ENCODE measurements at regions not wholly inside any gene's neighbourhood (a gene's known extent, or its start where the extent isn't known, plus 50 kb on each side); places are given as distances from the start of the nearest gene placed in this dataset.
"Not testable (repeated sequence)": the region's sequence is repeated elsewhere in the genome, so short reads cannot be mapped to it uniquely, and the experiment has no call there.

- no peaks in the 10 kb centered on the region for H3K4me1 ChIP-seq (ENCODE audit: control insufficient read depth, insufficient read depth, low read length)
- H3K9ac ChIP-seq (ENCODE audit: low read depth, low read length): no peak overlapping the region
- H3K27me3 ChIP-seq (ENCODE audit: control insufficient read depth, insufficient read depth, low read length): no peaks in the 10 kb centered on the region
- H3K27ac ChIP-seq (ENCODE audit: low read depth, low read length): no peak overlapping the region
- peaks cover 37% of the 10 kb centered on the region for H3K36me3 ChIP-seq (ENCODE audit: control insufficient read depth, insufficient read depth, low read length)
- no peak overlapping the region for H3K4me3 ChIP-seq (ENCODE audit: low read depth, low read length)
- H3K9me3 ChIP-seq (ENCODE audit: control insufficient read depth, insufficient read depth, low read length): no peaks in the 10 kb centered on the region
Observed at GRCh38 chr6:144477856-144478255, 192.7 kb downstream of the UTRN start.

- no peak overlapping the region for H3K27ac ChIP-seq (ENCODE audit: low read depth, low read length)
- H3K9me3 ChIP-seq (ENCODE audit: control insufficient read depth, insufficient read depth, low read length): no peaks in the 10 kb centered on the region
- H3K9ac ChIP-seq (ENCODE audit: low read depth, low read length): no peak overlapping the region
- H3K36me3 ChIP-seq (ENCODE audit: control insufficient read depth, insufficient read depth, low read length): peaks cover 39% of the 10 kb centered on the region
- no peaks in the 10 kb centered on the region for H3K27me3 ChIP-seq (ENCODE audit: control insufficient read depth, insufficient read depth, low read length)
- no peak overlapping the region for H3K4me3 ChIP-seq (ENCODE audit: low read depth, low read length)
- no peaks in the 10 kb centered on the region for H3K4me1 ChIP-seq (ENCODE audit: control insufficient read depth, insufficient read depth, low read length)
Observed at GRCh38 chr6:144478483-144478882, 193.3 kb downstream of the UTRN start.

- no peaks in the 10 kb centered on the region for H3K9me3 ChIP-seq (ENCODE audit: control insufficient read depth, insufficient read depth, low read length)
- no peak overlapping the region for H3K27ac ChIP-seq (ENCODE audit: low read depth, low read length)
- no peaks in the 10 kb centered on the region for H3K27me3 ChIP-seq (ENCODE audit: control insufficient read depth, insufficient read depth, low read length)
- H3K4me3 ChIP-seq (ENCODE audit: low read depth, low read length): no peak overlapping the region
- H3K36me3 ChIP-seq (ENCODE audit: control insufficient read depth, insufficient read depth, low read length): peaks cover 29% of the 10 kb centered on the region
- no peaks in the 10 kb centered on the region for H3K4me1 ChIP-seq (ENCODE audit: control insufficient read depth, insufficient read depth, low read length)
- no peak overlapping the region for H3K9ac ChIP-seq (ENCODE audit: low read depth, low read length)
Observed at GRCh38 chr6:144479991-144480390, 194.9 kb downstream of the UTRN start.

GRCh38 chr6:144480473-144480872 is 195.3 kb downstream of the UTRN start:
- peaks cover 30% of the 10 kb centered on the region for H3K36me3 ChIP-seq (ENCODE audit: control insufficient read depth, insufficient read depth, low read length)
- no peaks in the 10 kb centered on the region for H3K27me3 ChIP-seq (ENCODE audit: control insufficient read depth, insufficient read depth, low read length)
- no peaks in the 10 kb centered on the region for H3K9me3 ChIP-seq (ENCODE audit: control insufficient read depth, insufficient read depth, low read length)
- no peak overlapping the region for H3K4me3 ChIP-seq (ENCODE audit: low read depth, low read length)
- no peak overlapping the region for H3K27ac ChIP-seq (ENCODE audit: low read depth, low read length)
- H3K9ac ChIP-seq (ENCODE audit: low read depth, low read length): no peak overlapping the region
- no peaks in the 10 kb centered on the region for H3K4me1 ChIP-seq (ENCODE audit: control insufficient read depth, insufficient read depth, low read length)

- H3K4me3 ChIP-seq (ENCODE audit: low read depth, low read length): no peak overlapping the region
- H3K27me3 ChIP-seq (ENCODE audit: control insufficient read depth, insufficient read depth, low read length): no peaks in the 10 kb centered on the region
- H3K9ac ChIP-seq (ENCODE audit: low read depth, low read length): no peak overlapping the region
- H3K27ac ChIP-seq (ENCODE audit: low read depth, low read length): no peak overlapping the region
- no peaks in the 10 kb centered on the region for H3K4me1 ChIP-seq (ENCODE audit: control insufficient read depth, insufficient read depth, low read length)
- H3K36me3 ChIP-seq (ENCODE audit: control insufficient read depth, insufficient read depth, low read length): peaks cover 37% of the 10 kb centered on the region
- H3K9me3 ChIP-seq (ENCODE audit: control insufficient read depth, insufficient read depth, low read length): no peaks in the 10 kb centered on the region
Observed at GRCh38 chr6:144481527-144481926, 196.4 kb downstream of the UTRN start.

GRCh38 chr6:144482142-144482541 is 197.0 kb downstream of the UTRN start:
- Histone ChIP-seq H3K36me3 (ENCODE audit: control insufficient read depth, insufficient read depth, low read length) (peaks cover 39% of the 10 kb centered on the region), H3K9ac (ENCODE audit: low read depth, low read length) (no peak overlapping the region), H3K27me3 (ENCODE audit: control insufficient read depth, insufficient read depth, low read length) (no peaks in the 10 kb centered on the region), H3K9me3 (ENCODE audit: control insufficient read depth, insufficient read depth, low read length) (no peaks in the 10 kb centered on the region), H3K4me1 (ENCODE audit: control insufficient read depth, insufficient read depth, low read length) (no peaks in the 10 kb centered on the region), H3K27ac (ENCODE audit: low read depth, low read length) (no peak overlapping the region), H3K4me3 (ENCODE audit: low read depth, low read length) (no peak overlapping the region)

GRCh38 chr6:144485531-144485930 is 200.4 kb downstream of the UTRN start:
- Histone ChIP-seq H3K9me3 (ENCODE audit: control insufficient read depth, insufficient read depth, low read length) (no peaks in the 10 kb centered on the region), H3K27me3 (ENCODE audit: control insufficient read depth, insufficient read depth, low read length) (no peaks in the 10 kb centered on the region), H3K4me3 (ENCODE audit: low read depth, low read length) (no peak overlapping the region), H3K4me1 (ENCODE audit: control insufficient read depth, insufficient read depth, low read length) (no peaks in the 10 kb centered on the region), H3K27ac (ENCODE audit: low read depth, low read length) (no peak overlapping the region), H3K9ac (ENCODE audit: low read depth, low read length) (no peak overlapping the region), H3K36me3 (ENCODE audit: control insufficient read depth, insufficient read depth, low read length) (peaks cover 47% of the 10 kb centered on the region)

GRCh38 chr6:144488590-144488989 is 203.5 kb downstream of the UTRN start:
- no peak overlapping the region for H3K9ac ChIP-seq (ENCODE audit: low read depth, low read length)
- H3K27me3 ChIP-seq (ENCODE audit: control insufficient read depth, insufficient read depth, low read length): no peaks in the 10 kb centered on the region
- H3K36me3 ChIP-seq (ENCODE audit: control insufficient read depth, insufficient read depth, low read length): peaks cover 56% of the 10 kb centered on the region
- no peaks in the 10 kb centered on the region for H3K4me1 ChIP-seq (ENCODE audit: control insufficient read depth, insufficient read depth, low read length)
- H3K9me3 ChIP-seq (ENCODE audit: control insufficient read depth, insufficient read depth, low read length): no peaks in the 10 kb centered on the region
- no peak overlapping the region for H3K27ac ChIP-seq (ENCODE audit: low read depth, low read length)
- no peak overlapping the region for H3K4me3 ChIP-seq (ENCODE audit: low read depth, low read length)

- H3K4me1 ChIP-seq (ENCODE audit: control insufficient read depth, insufficient read depth, low read length): no peaks in the 10 kb centered on the region
- no peaks in the 10 kb centered on the region for H3K9me3 ChIP-seq (ENCODE audit: control insufficient read depth, insufficient read depth, low read length)
- no peak overlapping the region for H3K27ac ChIP-seq (ENCODE audit: low read depth, low read length)
- H3K36me3 ChIP-seq (ENCODE audit: control insufficient read depth, insufficient read depth, low read length): peaks cover 42% of the 10 kb centered on the region
- no peak overlapping the region for H3K9ac ChIP-seq (ENCODE audit: low read depth, low read length)
- H3K27me3 ChIP-seq (ENCODE audit: control insufficient read depth, insufficient read depth, low read length): no peaks in the 10 kb centered on the region
- no peak overlapping the region for H3K4me3 ChIP-seq (ENCODE audit: low read depth, low read length)
Observed at GRCh38 chr6:144493035-144493910, 208.1 kb downstream of the UTRN start.

GRCh38 chr6:144495076-144495475 is 209.9 kb downstream of the UTRN start:
- H3K27ac ChIP-seq (ENCODE audit: low read depth, low read length); H3K27me3 ChIP-seq (ENCODE audit: control insufficient read depth, insufficient read depth, low read length); H3K9ac ChIP-seq (ENCODE audit: low read depth, low read length); H3K4me1 ChIP-seq (ENCODE audit: control insufficient read depth, insufficient read depth, low read length); H3K9me3 ChIP-seq (ENCODE audit: control insufficient read depth, insufficient read depth, low read length); H3K4me3 ChIP-seq (ENCODE audit: low read depth, low read length): not testable (repeated sequence)
- H3K36me3 ChIP-seq (ENCODE audit: control insufficient read depth, insufficient read depth, low read length): peaks cover 31% of the 10 kb centered on the region

- 0 out of 2 replicates have a peak, but pooled peaks cover 13% of the 10 kb centered on the region for H3K36me3 ChIP-seq (ENCODE audit: control insufficient read depth, insufficient read depth, low read length)
- no peaks in the 10 kb centered on the region for H3K9me3 ChIP-seq (ENCODE audit: control insufficient read depth, insufficient read depth, low read length)
- H3K4me3 ChIP-seq (ENCODE audit: low read depth, low read length): no peak overlapping the region
- H3K9ac ChIP-seq (ENCODE audit: low read depth, low read length): no peak overlapping the region
- H3K27ac ChIP-seq (ENCODE audit: low read depth, low read length): no peak overlapping the region
- H3K4me1 ChIP-seq (ENCODE audit: control insufficient read depth, insufficient read depth, low read length): no peaks in the 10 kb centered on the region
- H3K27me3 ChIP-seq (ENCODE audit: control insufficient read depth, insufficient read depth, low read length): no peaks in the 10 kb centered on the region
Observed at GRCh38 chr6:144497650-144498049, 212.5 kb downstream of the UTRN start.

Measured in HUES48 (cell line).